Ramos (cell line): ENCODE measurements at regions not wholly inside any gene's neighbourhood (a gene's known extent, or its start where the extent isn't known, plus 50 kb on each side); places are given as distances from the start of the nearest gene placed in this dataset.

ENCODE experiments used
- in situ Hi-C: fragments of 300-500 bp; cut with MboI; formaldehyde crosslinking; loops from one replicate; pipeline ENCODE4 v1.14.3; 2022; ENCODE audit warnings: low sequenced_read_pairs; ENCODE audit not compliant: unreplicated experiment

GRCh38 chr15:79230766-79231165 is 51.8 kb upstream of the ANKRD34C start:
- in situ Hi-C loops = no loop called here

- in situ Hi-C loops = no loop called here
Observed at GRCh38 chr15:79222808-79223207, 59.7 kb upstream of the ANKRD34C start.

- in situ Hi-C loops = no loop called here
Observed at GRCh38 chr15:79221696-79222095, 60.8 kb upstream of the ANKRD34C start.

- in situ Hi-C loops = no loop called here
Observed at GRCh38 chr15:79219393-79220056, 63.0 kb upstream of the ANKRD34C start.

GRCh38 chr15:79218588-79219200 is 63.8 kb upstream of the ANKRD34C start:
- in situ Hi-C loops = no loop called here

GRCh38 chr15:79213650-79214049 is 68.9 kb upstream of the ANKRD34C start:
- in situ Hi-C loops = no loop called here

GRCh38 chr15:79212589-79213157 is 69.8 kb upstream of the ANKRD34C start:
- in situ Hi-C loops = no loop called here

- in situ Hi-C loops = no loop called here
Observed at GRCh38 chr15:79211481-79211880, 71.0 kb upstream of the ANKRD34C start.

- in situ Hi-C loops = no loop called here
Observed at GRCh38 chr15:79209690-79210089, 72.8 kb upstream of the ANKRD34C start.

- in situ Hi-C loops = no loop called here
Observed at GRCh38 chr15:79209116-79209515, 73.4 kb upstream of the ANKRD34C start.

GRCh38 chr15:79208179-79208578 is 74.3 kb upstream of the ANKRD34C start:
- in situ Hi-C loops = no loop called here

- in situ Hi-C loops = no loop called here
Observed at GRCh38 chr15:79206940-79207339, 75.6 kb upstream of the ANKRD34C start.

GRCh38 chr15:79204886-79205675 is 77.4 kb upstream of the ANKRD34C start:
- in situ Hi-C loops = no loop called here

GRCh38 chr15:79198461-79198860 is 84.1 kb upstream of the ANKRD34C start:
- in situ Hi-C loops = no loop called here

GRCh38 chr15:79197285-79197684 is 85.2 kb upstream of the ANKRD34C start:
- in situ Hi-C loops = no loop called here

- in situ Hi-C loops = no loop called here
Observed at GRCh38 chr15:79195802-79196201, 86.7 kb upstream of the ANKRD34C start.

GRCh38 chr15:79195239-79195638 is 87.3 kb upstream of the ANKRD34C start:
- in situ Hi-C loops = no loop called here

- in situ Hi-C loops = no loop called here
Observed at GRCh38 chr15:79194386-79194785, 88.1 kb upstream of the ANKRD34C start.

- in situ Hi-C loops = no loop called here
Observed at GRCh38 chr15:79193549-79193948, 89.0 kb upstream of the ANKRD34C start.

GRCh38 chr15:79193103-79193502 is 89.4 kb upstream of the ANKRD34C start:
- in situ Hi-C loops = no loop called here

- in situ Hi-C loops = no loop called here
Observed at GRCh38 chr15:79192462-79193036, 90.0 kb upstream of the ANKRD34C start.
